NT2/D1 (cell line): ENCODE measurements at regions not wholly inside any gene's neighbourhood (a gene's known extent, or its start where the extent isn't known, plus 50 kb on each side); places are given as distances from the start of the nearest gene placed in this dataset.

Experiments used
- SUZ12 ChIP-seq: IDR thresholded peaks from 2 replicates; pipeline ENCODE4 v1.6.1; 2011; ENCODE audit not compliant: insufficient read length, insufficient read depth; ENCODE audit errors: extremely low read depth
- YY1 ChIP-seq: IDR thresholded peaks from 2 replicates; pipeline ENCODE4 v1.6.1; 2011; ENCODE audit not compliant: insufficient read length, insufficient read depth
- ZNF274 ChIP-seq: IDR thresholded peaks from 2 replicates; pipeline ENCODE4 v1.6.1; 2011; ENCODE audit warnings: mild to moderate bottlenecking, low read depth, low read length

GRCh38 chrX:13495232-13495631 is 74.2 kb upstream of the EGFL6 start:
- TF ChIP-seq ZNF274 (no peak), YY1 (no peak), SUZ12 (no peak)
